ENCODE measurements at regions not wholly inside any gene's neighbourhood (a gene's known extent, or its start where the extent isn't known, plus 50 kb on each side); places are given as distances from the start of the nearest gene placed in this dataset.

- no peak overlapping the region for H2AFZ ChIP-seq (ENCODE audit: low read depth, low read length)
- no peak overlapping the region for H3K9ac ChIP-seq (ENCODE audit: low read length)
- H3F3A ChIP-seq (ENCODE audit: insufficient read depth, low read length, poor library complexity, severe bottlenecking): no peaks in the 10 kb centered on the region
- no peak for TF ChIP-seq TAF1 (IDR thresholded peaks at IDR 0.05; ENCODE audit: low read depth)
- no peak for TF ChIP-seq MXI1 (conservative IDR thresholded peaks at IDR 0.05; ENCODE audit: poor library complexity, severe bottlenecking)
- TF ChIP-seq POLR2AphosphoS5 (IDR thresholded peaks at IDR 0.05): no peak
- no peak for TF ChIP-seq REST (IDR thresholded peaks at IDR 0.05; ENCODE audit: borderline replicate concordance)
- TF ChIP-seq RAD21 (conservative IDR thresholded peaks at IDR 0.05): no peak
- TF ChIP-seq SMC3 (conservative IDR thresholded peaks at IDR 0.05; ENCODE audit: poor library complexity): no peak
- no peak for TF ChIP-seq EZH2 (IDR thresholded peaks at IDR 0.05; ENCODE audit: borderline replicate concordance, insufficient read depth, low read length, poor library complexity, severe bottlenecking)
- no peak for TF ChIP-seq CTCF (IDR thresholded peaks at IDR 0.05; ENCODE audit: poor library complexity, severe bottlenecking)
- TF ChIP-seq EP300 (conservative IDR thresholded peaks at IDR 0.05; ENCODE audit: poor library complexity, severe bottlenecking): no peak
- H3K4me3 ChIP-seq (ENCODE audit: low read length): no peak overlapping the region
- H3K27me3 ChIP-seq (ENCODE audit: insufficient read depth, low read depth, low read length): no peaks in the 10 kb centered on the region
- H3K4me2 ChIP-seq (ENCODE audit: low read length): no peak overlapping the region
- H3K36me3 ChIP-seq (ENCODE audit: insufficient read depth, low read length): no peaks in the 10 kb centered on the region
- H3K9me2 ChIP-seq (ENCODE audit: insufficient read depth, low read length): no peaks in the 10 kb centered on the region
- no peak overlapping the region for H3K27ac ChIP-seq (ENCODE audit: low read length)
- no peaks in the 10 kb centered on the region for H3K9me3 ChIP-seq (ENCODE audit: low read length)
- no peaks in the 10 kb centered on the region for H4K20me1 ChIP-seq (ENCODE audit: insufficient read depth)
- no peaks in the 10 kb centered on the region for H3K79me2 ChIP-seq (replicated peaks; ENCODE audit: insufficient read depth, low read length)
Measured at GRCh38 chr1:8263791-8264190, 54.1 kb upstream of the SLC45A1 start.

DNA sequence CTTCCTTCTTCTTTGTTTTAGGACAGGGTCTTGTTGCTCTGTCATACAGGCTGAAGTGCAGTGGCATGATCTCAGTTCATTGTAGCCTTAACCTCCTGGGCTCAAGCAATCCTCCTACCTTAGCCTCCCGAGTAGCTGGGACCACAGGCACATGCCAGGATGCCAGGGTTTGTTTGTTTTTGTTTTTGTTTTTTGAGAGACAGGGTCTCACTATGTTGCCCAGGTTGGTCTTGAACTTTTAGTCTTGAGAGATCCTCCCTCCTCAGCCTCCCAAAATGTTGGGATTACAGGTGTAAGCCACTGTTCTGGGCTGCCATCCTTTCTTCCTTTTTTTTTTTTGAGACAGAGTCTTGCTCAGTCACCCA is 56.5 kb upstream of the SLC45A1 start:
- Histone ChIP-seq H3K79me2 (replicated peaks; ENCODE audit: insufficient read depth, low read length) (no peaks in the 10 kb centered on the region), H3K9me3 (ENCODE audit: low read length) (no peaks in the 10 kb centered on the region), H3K9ac (ENCODE audit: low read length) (no peak overlapping the region), H3K27me3 (ENCODE audit: insufficient read depth, low read depth, low read length) (no peaks in the 10 kb centered on the region), H4K20me1 (ENCODE audit: insufficient read depth) (no peaks in the 10 kb centered on the region), H3K4me3 (ENCODE audit: low read length) (no peak overlapping the region), H3K9me2 (ENCODE audit: insufficient read depth, low read length) (no peaks in the 10 kb centered on the region), H3K27ac (ENCODE audit: low read length) (no peak overlapping the region), H3F3A (ENCODE audit: insufficient read depth, low read length, poor library complexity, severe bottlenecking) (no peaks in the 10 kb centered on the region), H3K4me2 (ENCODE audit: low read length) (no peak overlapping the region), H2AFZ (ENCODE audit: low read depth, low read length) (no peak overlapping the region), H3K36me3 (ENCODE audit: insufficient read depth, low read length) (no peaks in the 10 kb centered on the region)
- TF ChIP-seq TAF1 (IDR thresholded peaks at IDR 0.05; ENCODE audit: low read depth) (no peak), SMC3 (conservative IDR thresholded peaks at IDR 0.05; ENCODE audit: poor library complexity) (no peak), REST (IDR thresholded peaks at IDR 0.05; ENCODE audit: borderline replicate concordance) (no peak), RAD21 (conservative IDR thresholded peaks at IDR 0.05) (no peak), POLR2AphosphoS5 (IDR thresholded peaks at IDR 0.05) (no peak), MXI1 (conservative IDR thresholded peaks at IDR 0.05; ENCODE audit: poor library complexity, severe bottlenecking) (no peak)
